ENCODE measurements at regions not wholly inside any gene's neighbourhood (a gene's known extent, or its start where the extent isn't known, plus 50 kb on each side); places are given as distances from the start of the nearest gene placed in this dataset.

DNA sequence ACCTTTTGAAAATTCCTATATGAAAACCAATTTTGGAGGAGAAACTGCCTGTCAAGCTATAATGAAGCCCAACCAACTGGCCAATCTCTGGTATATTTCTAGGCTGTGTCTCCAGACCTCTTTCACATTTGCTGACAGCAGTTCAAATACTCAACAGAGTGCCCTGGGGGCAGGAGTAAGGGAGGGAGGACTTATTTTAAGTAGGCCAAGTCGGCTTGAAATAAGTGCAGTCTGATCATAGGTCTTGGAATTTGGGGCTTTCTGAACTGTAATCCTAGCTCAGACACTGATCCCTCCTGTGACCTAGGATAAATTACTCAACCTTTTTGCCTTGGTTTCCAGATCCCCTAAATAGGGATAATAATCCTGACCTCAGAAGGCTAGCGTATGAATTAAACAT lies 59.4 kb upstream of the SLC7A11 start:
- 56 to 60% methylated on average over 2 of the region's 2 CpGs for WGBS, 2 donors
- DNase-seq (ENCODE audit: low spot score in 2 of 2): no peak
- TF ChIP-seq POLR2A (IDR thresholded peaks at IDR 0.05) (no peak), CTCF (IDR thresholded peaks at IDR 0.05) (no peak)
- no peak overlapping the region for H3K4me3 ChIP-seq (ENCODE audit: low read depth, poor library complexity, severe bottlenecking)
- intact Hi-C loops (cut with DNase I; ENCODE audit: low total_unique reads): no loop called here

GRCh38 chr4:138300616-138301015 lies 58.5 kb upstream of the SLC7A11 start:
- DNase-seq (ENCODE audit: low spot score in 2 of 2): no peak
- no peak overlapping the region for H3K4me3 ChIP-seq (ENCODE audit: low read depth, poor library complexity, severe bottlenecking)
- intact Hi-C loops (cut with DNase I; ENCODE audit: low total_unique reads): no loop called here
- TF ChIP-seq POLR2A (IDR thresholded peaks at IDR 0.05): no peak
- TF ChIP-seq CTCF (IDR thresholded peaks at IDR 0.05): no peak

- TF ChIP-seq CTCF (IDR thresholded peaks at IDR 0.05): no peak
- TF ChIP-seq POLR2A (IDR thresholded peaks at IDR 0.05): no peak
- intact Hi-C loops (cut with DNase I; ENCODE audit: low total_unique reads): no loop called here
- no peak for DNase-seq (ENCODE audit: low spot score in 2 of 2)
- no peak overlapping the region for H3K4me3 ChIP-seq (ENCODE audit: low read depth, poor library complexity, severe bottlenecking)
- WGBS, 2 donors: 94 to 98% methylated on average over 5 of the region's 5 CpGs
Observed at GRCh38 chr4:138299881-138300280, 57.7 kb upstream of the SLC7A11 start.

- WGBS, 2 donors: 85 to 86% methylated on average over 1 of the region's 1 CpG
- no peak for TF ChIP-seq CTCF (IDR thresholded peaks at IDR 0.05)
- TF ChIP-seq POLR2A (IDR thresholded peaks at IDR 0.05): no peak
- intact Hi-C loops (cut with DNase I; ENCODE audit: low total_unique reads): no loop called here
- DNase-seq (ENCODE audit: low spot score in 2 of 2): no peak
- no peak overlapping the region for H3K4me3 ChIP-seq (ENCODE audit: low read depth, poor library complexity, severe bottlenecking)
Observed at GRCh38 chr4:138298866-138299265, 56.7 kb upstream of the SLC7A11 start.

GRCh38 chr4:138298431-138298830 lies 56.3 kb upstream of the SLC7A11 start:
- intact Hi-C loops (cut with DNase I; ENCODE audit: low total_unique reads): no loop called here
- no peak for TF ChIP-seq POLR2A (IDR thresholded peaks at IDR 0.05)
- TF ChIP-seq CTCF (IDR thresholded peaks at IDR 0.05): no peak
- WGBS, 2 donors: 76 to 77% methylated on average over 1 of the region's 1 CpG
- no peak for DNase-seq (ENCODE audit: low spot score in 2 of 2)
- H3K4me3 ChIP-seq (ENCODE audit: low read depth, poor library complexity, severe bottlenecking): no peak overlapping the region

- DNase-seq (ENCODE audit: low spot score in 2 of 2): no peak
- no peak overlapping the region for H3K4me3 ChIP-seq (ENCODE audit: low read depth, poor library complexity, severe bottlenecking)
- 72 to 86% methylated on average over 3 of the region's 3 CpGs for WGBS, 2 donors
- intact Hi-C loops (cut with DNase I; ENCODE audit: low total_unique reads): no loop called here
- TF ChIP-seq POLR2A (IDR thresholded peaks at IDR 0.05): no peak
- TF ChIP-seq CTCF (IDR thresholded peaks at IDR 0.05): no peak
Observed at GRCh38 chr4:138297743-138298405, 55.7 kb upstream of the SLC7A11 start.

Measured in lower leg skin (tissue), 4 donors.